ENCODE measurements at regions not wholly inside any gene's neighbourhood (a gene's known extent, or its start where the extent isn't known, plus 50 kb on each side); places are given as distances from the start of the nearest gene placed in this dataset.

GRCh38 chr2:60246583-60246982 is 306.9 kb downstream of the BCL11A start (continued):
- TF ChIP-seq ATF3 (IDR thresholded peaks at IDR 0.05; ENCODE audit: insufficient read depth, low read depth, low read length) (no peak), ATF2 (IDR thresholded peaks at IDR 0.05; ENCODE audit: low read length) (no peak), RAD21 (IDR thresholded peaks at IDR 0.05 in 1 of 2, conservative IDR thresholded peaks at IDR 0.05 in 1 of 2; ENCODE audit: low read depth in 2 of 2, low read length in 2 of 2) (no peak), CBX8 (IDR thresholded peaks at IDR 0.05; ENCODE audit: borderline replicate concordance, low read depth, low read length) (no peak), KDM4A (IDR thresholded peaks at IDR 0.05; ENCODE audit: low read depth, low read length, severe bottlenecking) (no peak), GTF2F1 (IDR thresholded peaks at IDR 0.05; ENCODE audit: borderline replicate concordance, low read depth, low read length) (no peak)
